SU-DHL-6 (cell line): ENCODE measurements at regions not wholly inside any gene's neighbourhood (a gene's known extent, or its start where the extent isn't known, plus 50 kb on each side); places are given as distances from the start of the nearest gene placed in this dataset.

Experiments used
- EZH2phosphoT487 ChIP-seq: fragments of 200-600 bp; sonication (generic), shearing (Covaris generic); conservative IDR thresholded peaks from 2 replicates; pipeline ENCODE4 v1.6.1; 2018; ENCODE audit warnings: mild to moderate bottlenecking, antibody characterized with exemption, low read length, moderate library complexity, mixed read lengths
- TF ChIP-seq, protein P1 (sequence below): fragments of 200-600 bp; sonication (generic); IDR thresholded peaks from one replicate; pipeline ENCODE4 v1.5.1; 2017; ENCODE audit warnings: antibody characterized with exemption, mild to moderate bottlenecking, low read length, moderate library complexity; ENCODE audit not compliant: insufficient read depth, poor library complexity, severe bottlenecking

DNA sequence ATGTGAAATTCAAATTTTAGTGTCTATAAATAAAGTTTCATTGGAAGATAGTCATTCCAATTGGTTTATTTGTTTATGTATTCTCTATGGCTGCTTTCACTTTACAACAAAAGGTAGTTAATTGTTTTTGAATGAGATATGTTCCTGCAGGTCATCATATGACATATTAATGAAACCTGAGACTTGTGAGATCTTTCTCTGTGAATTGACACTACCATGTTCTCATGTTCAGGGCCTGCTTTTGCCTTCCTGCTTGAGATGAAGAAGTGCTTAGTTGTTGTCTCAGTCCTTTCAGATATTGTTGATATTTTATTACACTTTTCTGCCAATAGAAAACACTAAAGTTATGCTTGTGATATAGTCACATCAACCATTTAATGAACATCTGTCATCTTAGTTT, 132.5 kb downstream of the UTRN start:
- TF ChIP-seq, protein P1, sequence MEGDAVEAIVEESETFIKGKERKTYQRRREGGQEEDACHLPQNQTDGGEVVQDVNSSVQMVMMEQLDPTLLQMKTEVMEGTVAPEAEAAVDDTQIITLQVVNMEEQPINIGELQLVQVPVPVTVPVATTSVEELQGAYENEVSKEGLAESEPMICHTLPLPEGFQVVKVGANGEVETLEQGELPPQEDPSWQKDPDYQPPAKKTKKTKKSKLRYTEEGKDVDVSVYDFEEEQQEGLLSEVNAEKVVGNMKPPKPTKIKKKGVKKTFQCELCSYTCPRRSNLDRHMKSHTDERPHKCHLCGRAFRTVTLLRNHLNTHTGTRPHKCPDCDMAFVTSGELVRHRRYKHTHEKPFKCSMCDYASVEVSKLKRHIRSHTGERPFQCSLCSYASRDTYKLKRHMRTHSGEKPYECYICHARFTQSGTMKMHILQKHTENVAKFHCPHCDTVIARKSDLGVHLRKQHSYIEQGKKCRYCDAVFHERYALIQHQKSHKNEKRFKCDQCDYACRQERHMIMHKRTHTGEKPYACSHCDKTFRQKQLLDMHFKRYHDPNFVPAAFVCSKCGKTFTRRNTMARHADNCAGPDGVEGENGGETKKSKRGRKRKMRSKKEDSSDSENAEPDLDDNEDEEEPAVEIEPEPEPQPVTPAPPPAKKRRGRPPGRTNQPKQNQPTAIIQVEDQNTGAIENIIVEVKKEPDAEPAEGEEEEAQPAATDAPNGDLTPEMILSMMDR, result no peak
- TF ChIP-seq EZH2phosphoT487, result no peak
